ENCODE measurements at regions not wholly inside any gene's neighbourhood (a gene's known extent, or its start where the extent isn't known, plus 50 kb on each side); places are given as distances from the start of the nearest gene placed in this dataset.
A peak's percentile ranks its signal among the peaks of the same experiment; 100 is the strongest.

DNA sequence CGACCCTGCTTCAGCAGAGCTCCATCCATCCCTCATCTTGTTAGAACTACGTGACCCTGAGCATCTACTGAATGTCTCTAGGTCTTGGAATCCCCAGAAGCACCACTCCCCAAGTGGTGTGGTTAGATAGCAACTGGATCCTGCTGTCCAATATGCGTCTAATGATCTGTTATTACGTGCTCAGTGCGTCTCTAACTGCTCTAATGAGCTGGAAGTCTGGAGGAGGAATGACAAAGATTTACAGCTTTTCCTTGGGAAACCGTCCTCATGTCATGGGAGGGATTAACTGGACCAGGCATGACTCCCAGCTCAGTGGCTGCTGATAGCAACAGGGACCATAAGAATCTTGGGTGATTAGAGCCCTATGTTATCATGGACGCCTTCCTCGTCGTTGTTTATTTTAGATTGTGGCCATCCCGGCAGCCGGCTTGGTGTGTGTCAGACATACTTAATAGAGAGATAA is 150.9 kb downstream of the HS3ST3B1 start:
- H2AFZ ChIP-seq (ENCODE audit: low read length): 0 out of 2 replicates have a peak overlapping the region, but pooled peaks have one; percentile 36
- H4K8ac ChIP-seq (ENCODE audit: extremely low read depth, insufficient read depth, low read length): no peak overlapping the region
- TF ChIP-seq YY1 (IDR thresholded peaks at IDR 0.05; ENCODE audit: low read depth, low read length) (no peak), FOSL1 (IDR thresholded peaks at IDR 0.05; ENCODE audit: insufficient read depth, low read depth, low read length) (no peak), EP300 (IDR thresholded peaks at IDR 0.05; ENCODE audit: borderline replicate concordance in 1 of 2, low read depth in 2 of 2, low read length in 2 of 2) (no peak), KDM5A (IDR thresholded peaks at IDR 0.05; ENCODE audit: low read length) (no peak), SIX5 (IDR thresholded peaks at IDR 0.05; ENCODE audit: low read depth, low read length) (no peak), EGR1 (IDR thresholded peaks at IDR 0.05; ENCODE audit: borderline replicate concordance, low read depth, low read length) (no peak), POU5F1 (IDR thresholded peaks at IDR 0.05; ENCODE audit: low read depth, low read length) (no peak)
- no peak overlapping the region for H2BK12ac ChIP-seq (ENCODE audit: low read depth, low read length)
- peaks cover 2% of the 10 kb centered on the region; the same call in 1 of the 2 replicates for H3K23me2 ChIP-seq (ENCODE audit: low read depth, low read length)
- no peak overlapping the region for H2BK120ac ChIP-seq (replicated peaks; ENCODE audit: low read depth, low read length)
- DNase-seq (ENCODE audit: low read depth in 1 of 2, low spot score in 2 of 2) (no peak), FAIRE-seq (no peak)
- no peak overlapping the region for H3K18ac ChIP-seq (ENCODE audit: extremely low read depth, low read length)
- H3K9me3 ChIP-seq (ENCODE audit: insufficient read depth in 2 of 2, low read depth in 1 of 2, low read length in 1 of 2): no peaks in the 10 kb centered on the region
- no peak overlapping the region for H3K4me2 ChIP-seq (ENCODE audit: insufficient read depth in 1 of 2, low read depth in 2 of 2, low read length in 2 of 2)
- H3K79me1 ChIP-seq (ENCODE audit: low read depth, low read length): no peaks in the 10 kb centered on the region
- H3K27me3 ChIP-seq (replicated peaks in 1 of 4; ENCODE audit: control insufficient read depth in 3 of 4, extremely low read depth in 1 of 4, insufficient read depth in 3 of 4, low read length in 3 of 4): no peaks in the 10 kb centered on the region
- H4K5ac ChIP-seq (ENCODE audit: insufficient read length, low read depth, low read length): no peak overlapping the region
- H3K23ac ChIP-seq (ENCODE audit: insufficient read length): no peak overlapping the region
- H3K27ac ChIP-seq (ENCODE audit: low read depth, low read length): no peak overlapping the region
- H3K4me1 ChIP-seq (replicated peaks in 1 of 4; ENCODE audit: control insufficient read depth in 3 of 4, insufficient read depth in 4 of 4, low read length in 3 of 4): no peaks in the 10 kb centered on the region
- no peak overlapping the region for H3K14ac ChIP-seq (ENCODE audit: insufficient read length)
- no peak overlapping the region for H2BK5ac ChIP-seq (ENCODE audit: low read depth, low read length)
- H3K4ac ChIP-seq (replicated peaks; ENCODE audit: insufficient read length, low read depth, low read length): no peak overlapping the region
- peak overlapping the region; percentile 55; the same call in 1 of the 2 replicates for H2BK20ac ChIP-seq (ENCODE audit: low read length)
- no peak overlapping the region for H3K9ac ChIP-seq (replicated peaks in 1 of 4; ENCODE audit: extremely low read depth in 1 of 4, low read depth in 3 of 4, low read length in 3 of 4)
- no peak overlapping the region; the same call in 1 of the 2 replicates for H2AK5ac ChIP-seq (ENCODE audit: low read depth, low read length)
- no peak overlapping the region for H3K4me3 ChIP-seq (ENCODE audit: extremely low read depth in 1 of 4, insufficient read depth in 2 of 4, low read depth in 3 of 4, low read length in 4 of 4)
- no peaks in the 10 kb centered on the region for H3K36me3 ChIP-seq (ENCODE audit: control insufficient read depth in 2 of 4, insufficient read depth in 4 of 4, low read length in 3 of 4)
- H4K91ac ChIP-seq (replicated peaks; ENCODE audit: insufficient read length, low read length): no peak overlapping the region
- H3K79me2 ChIP-seq (ENCODE audit: control insufficient read depth in 1 of 2, insufficient read depth in 2 of 2, low read length in 2 of 2): no peaks in the 10 kb centered on the region
- H4K20me1 ChIP-seq (replicated peaks in 1 of 2; ENCODE audit: control insufficient read depth in 1 of 2, insufficient read depth in 2 of 2, low read length in 2 of 2): no peaks in the 10 kb centered on the region
- H3K56ac ChIP-seq (replicated peaks; ENCODE audit: insufficient read length, low read depth, low read length): no peak overlapping the region
- CTCF ChIA-PET (ENCODE audit: partially characterized antibody): interaction anchor here (0.6 to 2.3 kb wide), 3 partner anchors 19 to 532 kb away, joined by 3 to 7 read pairs (median 3); partner anchors contain the start of gene HS3ST3B1
- H2BK15ac ChIP-seq (ENCODE audit: low read length): peak overlapping the region; percentile 76; the same call in 1 of the 2 replicates
- POLR2A ChIA-PET (ENCODE audit: partially characterized antibody): no interaction called here
- WGBS, 2 experiments (ENCODE audit: extremely low coverage in 1 of 2, insufficient coverage in 1 of 2, insufficient read length in 1 of 2, insufficient replicate concordance in 2 of 2, low coverage in 1 of 2, low lambda C conversion rate in 2 of 2, missing lambda C conversion rate in 1 of 2): 95% methylated on average over 11 of the region's 11 CpGs; no CpG with 5 or more reads in 1 of the 2 experiments

Data from H1 (cell line).